HG02678 (cell line): ENCODE measurements at regions not wholly inside any gene's neighbourhood (a gene's known extent, or its start where the extent isn't known, plus 50 kb on each side); places are given as distances from the start of the nearest gene placed in this dataset.

Experiments
- ATAC-seq: cut with Tn5 transposase; IDR thresholded peaks from one replicate; pipeline ENCODE4 v1.9.1; 2021; ENCODE audit warnings: mild to moderate bottlenecking, moderate library complexity; ENCODE audit not compliant: unreplicated experiment

- no peak for ATAC-seq
Observed at GRCh38 chr15:60057554-60057953, 53.4 kb downstream of the FOXB1 start.

GRCh38 chr15:60059186-60059585 is 55.1 kb downstream of the FOXB1 start:
- ATAC-seq = no peak

- ATAC-seq = no peak
Observed at GRCh38 chr15:60061758-60062157, 57.6 kb downstream of the FOXB1 start.

GRCh38 chr15:60062826-60063225 is 58.7 kb downstream of the FOXB1 start:
- no peak for ATAC-seq

GRCh38 chr15:60065951-60066350 is 61.8 kb downstream of the FOXB1 start:
- no peak for ATAC-seq

GRCh38 chr15:60070838-60071493 is 66.9 kb downstream of the FOXB1 start:
- ATAC-seq = no peak

- ATAC-seq = no peak
Observed at GRCh38 chr15:60072826-60073465, 68.8 kb downstream of the FOXB1 start.

- no peak for ATAC-seq
Observed at GRCh38 chr15:60073466-60073840, 69.3 kb downstream of the FOXB1 start.

GRCh38 chr15:60074181-60074885 is 70.2 kb downstream of the FOXB1 start:
- ATAC-seq = no peak

GRCh38 chr15:60076045-60076444 is 71.9 kb downstream of the FOXB1 start:
- ATAC-seq = no peak

- no peak for ATAC-seq
Observed at GRCh38 chr15:60076582-60077276, 72.6 kb downstream of the FOXB1 start.

GRCh38 chr15:60077581-60078359 is 73.7 kb downstream of the FOXB1 start:
- ATAC-seq = no peak

- ATAC-seq = no peak
Observed at GRCh38 chr15:60079210-60079609, 75.1 kb downstream of the FOXB1 start.

- no peak for ATAC-seq
Observed at GRCh38 chr15:60081976-60082375, 77.9 kb downstream of the FOXB1 start.

- no peak for ATAC-seq
Observed at GRCh38 chr15:60083318-60083717, 79.2 kb downstream of the FOXB1 start.

GRCh38 chr15:60086681-60087429 is 82.7 kb downstream of the FOXB1 start:
- ATAC-seq = no peak

- ATAC-seq = no peak
Observed at GRCh38 chr15:60087561-60087960, 83.5 kb downstream of the FOXB1 start.

- no peak for ATAC-seq
Observed at GRCh38 chr15:60090747-60091146, 86.6 kb downstream of the FOXB1 start.

- no peak for ATAC-seq
Observed at GRCh38 chr15:60091157-60091556, 87.0 kb downstream of the FOXB1 start.

- no peak for ATAC-seq
Observed at GRCh38 chr15:60091911-60092310, 87.8 kb downstream of the FOXB1 start.
